Muscle layer of colon (tissue), 2 donors: ENCODE measurements at regions not wholly inside any gene's neighbourhood (a gene's known extent, or its start where the extent isn't known, plus 50 kb on each side); places are given as distances from the start of the nearest gene placed in this dataset.

Source experiments
- H3K27ac ChIP-seq: one replicate; pipeline ENCODE4 v1.7.0; 2013; ENCODE audit warnings: low read depth, mild to moderate bottlenecking, low read length, moderate library complexity
- H3K27me3 ChIP-seq, 2 donors: one replicate each; pipeline ENCODE4 v1.7.0; 2013; ENCODE audit warnings: low read length in 2 of 2, mild to moderate bottlenecking in 2 of 2; ENCODE audit not compliant: insufficient read depth in 2 of 2, control insufficient read depth in 1 of 2
- H3K36me3 ChIP-seq: one replicate; pipeline ENCODE4 v1.7.0; 2013; ENCODE audit warnings: mild to moderate bottlenecking, low read length; ENCODE audit not compliant: insufficient read depth
- H3K4me1 ChIP-seq: one replicate; pipeline ENCODE4 v1.7.0; 2013; ENCODE audit warnings: mild to moderate bottlenecking, low read length; ENCODE audit not compliant: insufficient read depth
- H3K4me3 ChIP-seq, 2 donors: one replicate each; pipeline ENCODE4 v1.7.0; 2013; ENCODE audit warnings: low read length in 2 of 2, low read depth in 1 of 2, mild to moderate bottlenecking in 1 of 2, moderate library complexity in 1 of 2
- H3K9ac ChIP-seq: one replicate; pipeline ENCODE4 v1.7.0; 2013; ENCODE audit warnings: low read length
- H3K9me3 ChIP-seq: one replicate; pipeline ENCODE4 v1.7.0; 2013; ENCODE audit warnings: mild to moderate bottlenecking, low read length
- donor health status: abdominal sarcoma.
- donor health status: Adenocarcinoma of cecum.

- Histone ChIP-seq H3K9me3 (no peaks in the 10 kb centered on the region), H3K4me3 (peak overlapping the region; percentile 2 to 37), H3K36me3 (no peaks in the 10 kb centered on the region), H3K27me3 (no peaks in the 10 kb centered on the region), H3K9ac (no peak overlapping the region), H3K4me1 (peaks cover 3% of the 10 kb centered on the region), H3K27ac (no peak overlapping the region)
These were observed 95.6 kb upstream of the PDE1A start for GRCh38 chr2:182522405-182522896.

- H3K36me3 ChIP-seq: no peaks in the 10 kb centered on the region
- H3K27me3 ChIP-seq: no peaks in the 10 kb centered on the region
- no peaks in the 10 kb centered on the region for H3K9me3 ChIP-seq
- H3K4me1 ChIP-seq: peaks cover 3% of the 10 kb centered on the region
- H3K27ac ChIP-seq: no peak overlapping the region
- H3K9ac ChIP-seq: no peak overlapping the region
- peak overlapping the region; percentile 2 to 37 for H3K4me3 ChIP-seq
These were observed 96.2 kb upstream of the PDE1A start for GRCh38 chr2:182522972-182523473.

GRCh38 chr2:182530636-182531035 is 103.8 kb upstream of the PDE1A start:
- Histone ChIP-seq H3K27me3 (no peaks in the 10 kb centered on the region), H3K9me3 (no peaks in the 10 kb centered on the region), H3K9ac (no peak overlapping the region), H3K4me1 (no peaks in the 10 kb centered on the region), H3K27ac (no peak overlapping the region), H3K36me3 (no peaks in the 10 kb centered on the region), H3K4me3 (no peak overlapping the region)

- Histone ChIP-seq H3K27me3 (no peaks in the 10 kb centered on the region), H3K9me3 (no peaks in the 10 kb centered on the region), H3K36me3 (no peaks in the 10 kb centered on the region)
These were observed 113.4 kb upstream of the PDE1A start for GRCh38 chr2:182540252-182540651.

DNA sequence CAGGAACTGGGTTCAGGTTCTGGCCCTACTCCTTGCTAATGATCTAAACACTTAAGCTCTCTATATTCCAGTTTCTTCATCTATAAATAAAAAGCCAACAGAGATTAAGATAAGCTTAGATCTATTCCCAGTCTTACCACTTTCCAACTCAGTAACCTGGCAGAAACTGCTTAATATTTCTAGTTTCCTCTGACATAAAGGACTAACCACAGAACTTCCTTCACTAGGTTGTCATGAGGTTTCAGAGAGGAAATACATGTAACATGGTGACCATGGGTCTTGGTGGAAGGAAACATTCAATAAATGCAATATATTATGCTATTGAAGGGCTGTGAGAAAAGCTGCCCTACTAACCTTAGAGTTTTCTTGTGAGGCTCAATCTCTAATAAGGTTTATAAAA is 114.4 kb upstream of the PDE1A start:
- Histone ChIP-seq H3K4me1 (peaks cover 26% of the 10 kb centered on the region), H3K27me3 (no peaks in the 10 kb centered on the region), H3K9ac (no peak overlapping the region), H3K9me3 (no peaks in the 10 kb centered on the region), H3K36me3 (no peaks in the 10 kb centered on the region), H3K4me3 (no peak overlapping the region), H3K27ac (no peak overlapping the region)

More at GRCh38 chr2:182540252-182540651, 113.4 kb upstream of the PDE1A start:
- Histone ChIP-seq H3K4me1 (peaks cover 17% of the 10 kb centered on the region), H3K9ac (no peak overlapping the region), H3K27ac (no peak overlapping the region), H3K4me3 (no peak overlapping the region)

DNA sequence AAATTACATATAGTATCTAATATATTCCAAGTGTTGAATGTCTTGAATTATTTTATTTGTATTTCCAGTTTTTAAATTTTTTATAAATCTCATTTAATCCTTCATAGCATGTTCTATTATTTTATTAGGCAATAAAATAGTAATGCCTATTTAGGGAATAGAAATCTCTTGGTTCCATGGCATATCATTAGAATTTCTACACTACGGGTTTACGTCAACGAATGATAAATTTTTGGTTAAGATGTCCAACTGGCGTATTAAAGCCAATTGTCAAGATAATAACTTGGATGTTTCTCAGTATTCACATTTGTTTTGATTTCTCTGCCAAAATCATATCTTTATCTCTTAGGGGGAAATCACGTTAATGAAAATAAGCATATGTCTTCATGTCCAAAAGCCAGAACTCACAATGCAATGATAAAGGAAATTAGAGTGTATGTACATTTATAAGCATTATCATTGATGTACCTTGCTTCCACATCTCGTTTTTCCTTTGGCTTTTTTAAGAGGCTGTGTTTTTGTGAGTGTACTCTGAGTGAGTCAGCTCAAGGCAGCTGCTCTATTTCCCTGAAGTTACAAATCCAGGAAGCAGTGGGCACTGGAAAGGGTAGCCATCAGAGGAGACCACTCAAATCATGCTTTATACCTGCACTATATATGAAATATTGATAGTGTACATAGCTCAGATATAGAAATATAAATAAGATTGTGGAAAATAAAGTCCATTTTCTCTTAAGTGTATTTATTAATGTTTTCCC is 115.8 kb upstream of the PDE1A start:
- Histone ChIP-seq H3K4me3 (no peak overlapping the region), H3K36me3 (no peaks in the 10 kb centered on the region), H3K4me1 (peaks cover 26% of the 10 kb centered on the region), H3K27me3 (no peaks in the 10 kb centered on the region), H3K9ac (no peak overlapping the region), H3K27ac (no peak overlapping the region), H3K9me3 (no peaks in the 10 kb centered on the region)

DNA sequence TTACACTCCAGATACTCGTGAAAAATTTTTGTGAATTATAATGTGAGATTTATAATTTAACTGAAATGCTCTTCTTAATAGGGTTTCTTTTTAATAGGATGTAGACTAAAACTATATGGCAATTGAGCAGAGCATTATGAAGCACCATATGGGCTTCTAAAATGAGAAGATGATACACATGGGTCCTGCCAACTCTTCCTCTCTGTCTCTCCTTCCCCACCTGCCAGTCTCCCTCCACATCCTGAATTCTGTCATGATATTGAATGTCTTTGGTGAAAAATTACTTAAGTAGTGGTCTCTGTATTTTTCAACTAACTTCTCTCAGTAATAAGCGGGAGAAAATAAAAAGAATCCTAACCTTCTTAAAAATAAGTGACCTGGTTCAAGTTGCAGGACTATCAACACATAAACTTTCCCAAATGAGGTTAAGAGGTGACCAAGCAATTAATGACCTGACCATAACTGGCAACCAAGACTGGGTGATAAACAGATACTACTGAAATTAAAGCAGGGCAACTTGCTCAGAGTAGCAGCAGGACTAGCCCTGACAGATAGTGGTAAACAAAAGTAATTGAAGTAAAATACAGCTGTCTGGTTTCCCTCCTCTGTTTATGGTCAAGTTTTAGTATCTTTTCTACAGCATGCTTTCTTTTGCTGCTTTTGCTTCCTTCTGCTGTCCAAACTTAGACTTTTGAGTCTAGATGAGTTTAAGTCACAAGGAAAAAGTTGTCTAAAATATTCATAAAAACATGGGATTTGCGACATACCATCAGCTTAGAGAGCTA is 117.1 kb upstream of the PDE1A start:
- Histone ChIP-seq H3K4me3 (no peak overlapping the region), H3K9ac (no peak overlapping the region), H3K27me3 (no peaks in the 10 kb centered on the region), H3K36me3 (no peaks in the 10 kb centered on the region), H3K27ac (no peak overlapping the region), H3K4me1 (peaks cover 26% of the 10 kb centered on the region), H3K9me3 (no peaks in the 10 kb centered on the region)

DNA sequence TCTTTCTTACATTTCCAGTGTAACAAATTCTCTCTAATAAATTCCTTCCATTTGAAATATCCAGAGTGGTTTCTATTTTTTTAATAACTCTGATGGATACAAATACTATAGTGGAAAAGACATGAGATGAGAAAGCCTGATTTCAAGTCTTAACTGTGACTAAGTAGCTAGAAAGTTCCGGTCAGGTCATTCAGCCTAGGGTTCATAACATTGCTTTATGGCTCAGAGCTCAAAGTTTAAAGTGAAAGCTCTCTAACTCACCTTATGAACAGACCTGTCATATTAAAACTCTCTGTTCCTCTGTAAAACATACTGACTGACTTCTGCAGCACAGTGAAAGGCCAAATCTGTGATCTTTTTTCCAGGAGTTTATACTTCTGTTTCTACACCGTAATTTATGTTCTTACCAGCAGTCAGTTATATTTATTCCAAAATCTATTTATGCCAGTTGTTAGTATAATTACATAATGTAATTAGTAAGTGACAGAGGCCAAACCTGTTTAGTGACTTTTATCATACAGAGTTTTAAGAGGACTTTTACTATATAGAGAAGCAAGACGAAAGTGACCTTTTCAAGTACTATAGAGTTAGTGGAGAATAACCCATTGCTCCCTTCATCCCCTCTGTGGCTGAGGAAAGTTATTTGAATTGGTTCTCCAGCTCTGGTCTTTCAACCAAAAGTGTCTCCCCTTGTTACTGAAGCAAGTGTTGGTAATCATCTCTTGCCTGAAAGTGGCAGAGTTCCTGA is 118.8 kb upstream of the PDE1A start:
- Histone ChIP-seq H3K27ac (no peak overlapping the region), H3K27me3 (no peaks in the 10 kb centered on the region), H3K4me1 (peaks cover 26% of the 10 kb centered on the region), H3K9ac (no peak overlapping the region), H3K9me3 (no peaks in the 10 kb centered on the region), H3K4me3 (no peak overlapping the region), H3K36me3 (no peaks in the 10 kb centered on the region)

GRCh38 chr2:182548031-182548950 is 121.5 kb upstream of the PDE1A start:
- H3K27ac ChIP-seq: no peak overlapping the region
- H3K9me3 ChIP-seq: no peaks in the 10 kb centered on the region
- H3K4me3 ChIP-seq: no peak overlapping the region
- no peaks in the 10 kb centered on the region for H3K36me3 ChIP-seq
- H3K4me1 ChIP-seq: peaks cover 22% of the 10 kb centered on the region
- no peaks in the 10 kb centered on the region for H3K27me3 ChIP-seq
- no peak overlapping the region for H3K9ac ChIP-seq

DNA sequence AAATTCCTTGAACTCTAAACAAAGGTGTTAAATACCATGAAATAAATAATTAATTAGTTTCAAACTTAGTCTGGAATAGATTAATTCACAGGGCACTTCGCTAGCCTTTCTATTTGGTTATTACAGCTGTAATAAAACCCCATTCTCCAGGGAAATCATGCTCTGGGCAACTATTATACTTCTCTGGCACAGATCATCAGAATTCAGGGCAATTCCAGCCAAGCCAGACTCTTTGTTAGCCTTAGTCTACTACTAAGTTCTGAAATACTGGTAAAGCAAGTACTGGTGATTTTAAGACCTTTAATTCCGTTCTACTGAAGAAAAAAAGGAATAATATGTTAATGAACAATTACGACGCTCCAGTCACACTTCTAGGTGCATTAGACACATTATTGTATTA is 123.4 kb upstream of the PDE1A start:
- H3K4me3 ChIP-seq: no peak overlapping the region
- H3K27me3 ChIP-seq: no peaks in the 10 kb centered on the region
- H3K4me1 ChIP-seq: peaks cover 9% of the 10 kb centered on the region
- no peaks in the 10 kb centered on the region for H3K36me3 ChIP-seq
- no peaks in the 10 kb centered on the region for H3K9me3 ChIP-seq
- no peak overlapping the region for H3K27ac ChIP-seq
- H3K9ac ChIP-seq: no peak overlapping the region
